ENCODE measurements at regions not wholly inside any gene's neighbourhood (a gene's known extent, or its start where the extent isn't known, plus 50 kb on each side); places are given as distances from the start of the nearest gene placed in this dataset.
A peak's percentile ranks its signal among the peaks of the same experiment; 100 is the strongest.

DNA sequence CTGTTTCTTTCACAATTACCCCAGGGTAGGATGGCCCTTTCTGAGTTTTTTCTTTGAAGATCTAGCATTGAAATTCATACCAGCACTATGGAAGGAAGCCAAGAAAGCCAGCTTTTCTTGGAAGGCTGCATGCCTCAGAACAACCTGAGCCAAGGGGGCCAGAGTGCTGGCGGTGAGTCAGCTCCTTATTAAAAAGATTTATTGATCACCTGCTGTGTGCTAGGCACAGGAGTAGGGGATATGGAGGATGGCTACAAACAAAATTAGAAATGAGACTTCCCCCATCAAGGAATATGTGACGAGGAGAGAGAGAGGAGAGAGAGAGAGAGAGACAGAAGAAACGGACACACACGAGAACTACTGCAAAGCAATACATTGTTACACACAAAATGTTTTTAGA, 184.6 kb upstream of the PUM3 start:
- Histone ChIP-seq H3T11ph (ENCODE audit: low read length) (no peak overlapping the region), H4K20me1 (ENCODE audit: control insufficient read depth, insufficient read depth, insufficient read length) (no peaks in the 10 kb centered on the region), H3K14ac (ENCODE audit: insufficient read depth, low read length) (no peak overlapping the region), H2AFZ (ENCODE audit: low read length) (no peak overlapping the region), H2BK12ac (ENCODE audit: insufficient read length, low read depth, low read length) (no peak overlapping the region), H4K91ac (ENCODE audit: insufficient read length, low read depth, low read length) (no peak overlapping the region), H3K4ac (ENCODE audit: low read depth, low read length) (no peak overlapping the region), H3K4me2 (ENCODE audit: insufficient read depth, insufficient read length, low read length) (no peak overlapping the region), H3K4me1 (ENCODE audit: insufficient read depth, low read length) (peaks cover 3% of the 10 kb centered on the region; the same call in 1 of the 2 replicates), H3K23ac (ENCODE audit: insufficient read length, low read depth, low read length) (no peak overlapping the region), H3K79me1 (ENCODE audit: insufficient read depth, low read depth, low read length, poor library complexity, severe bottlenecking) (no peaks in the 10 kb centered on the region), H3K27ac (ENCODE audit: insufficient read length, low read depth, low read length) (no peak overlapping the region), H3K56ac (ENCODE audit: insufficient read length, low read depth, low read length) (no peak overlapping the region), H3K23me2 (ENCODE audit: insufficient read length, low read depth, low read length, poor library complexity, severe bottlenecking) (no peaks in the 10 kb centered on the region), H3K9ac (ENCODE audit: extremely low read depth, insufficient read length, low read length) (no peak overlapping the region), H3K18ac (ENCODE audit: insufficient read length, low read depth, low read length) (no peak overlapping the region), H2BK15ac (ENCODE audit: low read depth, low read length) (no peak overlapping the region), H2BK5ac (ENCODE audit: insufficient read length, low read length) (no peak overlapping the region), H2BK120ac (ENCODE audit: low read depth, low read length, poor library complexity, severe bottlenecking) (no peak overlapping the region), H3K79me2 (ENCODE audit: insufficient read depth, low read length) (no peaks in the 10 kb centered on the region), H4K5ac (ENCODE audit: insufficient read length, low read depth, low read length) (no peak overlapping the region), H3K9me3 (ENCODE audit: control insufficient read depth, low read depth, low read length) (no peaks in the 10 kb centered on the region), H4K8ac (replicated peaks; ENCODE audit: insufficient read length, low read depth, low read length) (peak overlapping the region; percentile 63), H2AK5ac (ENCODE audit: insufficient read length, low read length) (no peak overlapping the region), H2BK20ac (ENCODE audit: low read depth, low read length, poor library complexity, severe bottlenecking) (no peak overlapping the region), H3K27me3 (ENCODE audit: insufficient read depth, low read length) (no peaks in the 10 kb centered on the region)
- WGBS (ENCODE audit: extremely low coverage, insufficient read length, low lambda C conversion rate), result no CpG with 5 or more reads among the region's 4 CpGs
- TF ChIP-seq, protein P1, sequence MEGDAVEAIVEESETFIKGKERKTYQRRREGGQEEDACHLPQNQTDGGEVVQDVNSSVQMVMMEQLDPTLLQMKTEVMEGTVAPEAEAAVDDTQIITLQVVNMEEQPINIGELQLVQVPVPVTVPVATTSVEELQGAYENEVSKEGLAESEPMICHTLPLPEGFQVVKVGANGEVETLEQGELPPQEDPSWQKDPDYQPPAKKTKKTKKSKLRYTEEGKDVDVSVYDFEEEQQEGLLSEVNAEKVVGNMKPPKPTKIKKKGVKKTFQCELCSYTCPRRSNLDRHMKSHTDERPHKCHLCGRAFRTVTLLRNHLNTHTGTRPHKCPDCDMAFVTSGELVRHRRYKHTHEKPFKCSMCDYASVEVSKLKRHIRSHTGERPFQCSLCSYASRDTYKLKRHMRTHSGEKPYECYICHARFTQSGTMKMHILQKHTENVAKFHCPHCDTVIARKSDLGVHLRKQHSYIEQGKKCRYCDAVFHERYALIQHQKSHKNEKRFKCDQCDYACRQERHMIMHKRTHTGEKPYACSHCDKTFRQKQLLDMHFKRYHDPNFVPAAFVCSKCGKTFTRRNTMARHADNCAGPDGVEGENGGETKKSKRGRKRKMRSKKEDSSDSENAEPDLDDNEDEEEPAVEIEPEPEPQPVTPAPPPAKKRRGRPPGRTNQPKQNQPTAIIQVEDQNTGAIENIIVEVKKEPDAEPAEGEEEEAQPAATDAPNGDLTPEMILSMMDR (conservative IDR thresholded peaks at IDR 0.05), result no peak
- peaks cover 5 to 10% of the 10 kb centered on the region in 2 experiments; a peak in 2 of 4 replicates for H3K4me1 Mint-ChIP-seq
- H3K36me3 Mint-ChIP-seq (ENCODE audit: insufficient read depth in 1 of 3, low read depth in 3 of 3), result no peaks in the 10 kb centered on the region
- H3K4me3 Mint-ChIP-seq, result no peak overlapping the region
- no peak for DNase-seq
- H3K9me3 Mint-ChIP-seq, result no peaks in the 10 kb centered on the region
- H3K27ac Mint-ChIP-seq, result peak overlapping the region in 1 of 3 experiments; percentile 90; a peak in 3 of 7 replicates
- H3K27me3 Mint-ChIP-seq (ENCODE audit: low read depth), result no peaks in the 10 kb centered on the region
